ENCODE measurements at regions not wholly inside any gene's neighbourhood (a gene's known extent, or its start where the extent isn't known, plus 50 kb on each side); places are given as distances from the start of the nearest gene placed in this dataset.

- Histone ChIP-seq H3K4me3 (no peak overlapping the region), H4K20me1 (replicated peaks; ENCODE audit: insufficient read depth) (no peaks in the 10 kb centered on the region), H3K79me2 (replicated peaks; ENCODE audit: insufficient read depth) (no peaks in the 10 kb centered on the region), H3K36me3 (ENCODE audit: insufficient read depth) (no peaks in the 10 kb centered on the region), H3K4me2 (no peak overlapping the region), H3F3A (replicated peaks; ENCODE audit: low read depth) (no peaks in the 10 kb centered on the region), H3K9me2 (ENCODE audit: insufficient read depth) (0 out of 2 replicates have a peak, but pooled peaks cover 3% of the 10 kb centered on the region), H3K27ac (ENCODE audit: low read depth) (no peak overlapping the region), H2AFZ (no peak overlapping the region), H3K4me1 (ENCODE audit: insufficient read depth) (no peaks in the 10 kb centered on the region), H3K27me3 (ENCODE audit: insufficient read depth) (no peaks in the 10 kb centered on the region)
- DNase-seq (ENCODE audit: low spot score) (no peak), ATAC-seq (no peak)
- H3K4me3 Mint-ChIP-seq = no peak overlapping the region
- no peak for TF ChIP-seq ZNF462 (CRISPR knock-in tag; IDR thresholded peaks at IDR 0.05)
- no peak for TF ChIP-seq ZNF331 (CRISPR knock-in tag; IDR thresholded peaks at IDR 0.05; ENCODE audit: low read depth)
- no peak for TF ChIP-seq NANOG (IDR thresholded peaks at IDR 0.05; ENCODE audit: borderline replicate concordance)
- TF ChIP-seq REST (IDR thresholded peaks at IDR 0.05; ENCODE audit: unreplicated experiment) = no peak
- TF ChIP-seq POLR2AphosphoS5 (IDR thresholded peaks at IDR 0.05; ENCODE audit: low read depth) = no peak
- TF ChIP-seq STAT1 (IDR thresholded peaks at IDR 0.05; ENCODE audit: unreplicated experiment) = no peak
- TF ChIP-seq EZH2phosphoT487 (IDR thresholded peaks at IDR 0.05; ENCODE audit: unreplicated experiment) = no peak
- TF ChIP-seq ETS1 (IDR thresholded peaks at IDR 0.05) = no peak
- H3K4me1 Mint-ChIP-seq = no peaks in the 10 kb centered on the region
- H3K27ac Mint-ChIP-seq = no peak overlapping the region
- peaks cover 17% of the 10 kb centered on the region for H3K9me3 Mint-ChIP-seq
- peaks cover 3% of the 10 kb centered on the region; the same call in 1 of the 3 replicates for H3K36me3 Mint-ChIP-seq (ENCODE audit: low read depth)
- no peaks in the 10 kb centered on the region for H3K27me3 Mint-ChIP-seq (ENCODE audit: insufficient read depth, low read depth, poor library complexity)
Observed at GRCh38 chr13:21966014-21966413, 295.1 kb downstream of the FGF9 start.

Measured in GM23338 (cell line).